GM19395 (cell line): ENCODE measurements at regions not wholly inside any gene's neighbourhood (a gene's known extent, or its start where the extent isn't known, plus 50 kb on each side); places are given as distances from the start of the nearest gene placed in this dataset.
"Not testable (repeated sequence)": the region's sequence is repeated elsewhere in the genome, so short reads cannot be mapped to it uniquely, and the experiment has no call there.

Experiments
- ATAC-seq: cut with Tn5 transposase; IDR thresholded peaks from one replicate; pipeline ENCODE4 v1.9.1; 2021; ENCODE audit warnings: mild to moderate bottlenecking, moderate library complexity; ENCODE audit not compliant: unreplicated experiment

GRCh38 chr5:110269478-110270142 is 456.9 kb downstream of the TMEM232 start:
- ATAC-seq, result no peak

DNA sequence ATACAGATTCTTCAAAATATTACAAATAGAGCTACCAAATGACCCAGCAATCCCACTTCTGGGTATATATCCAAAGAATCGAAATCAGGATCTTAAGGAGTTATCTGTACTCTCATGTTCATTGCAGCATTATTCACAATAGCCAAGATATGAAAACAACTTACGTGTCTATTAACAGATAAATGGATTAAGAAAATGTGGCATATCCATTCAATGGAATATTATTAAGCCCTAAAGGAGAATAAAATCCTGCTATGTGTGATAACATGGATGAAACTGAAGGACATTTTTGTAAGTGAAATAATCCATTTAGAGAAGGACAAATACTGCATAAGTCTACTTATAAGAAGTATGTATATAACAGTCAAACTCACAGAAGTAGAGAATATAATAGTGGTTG is 450.6 kb downstream of the TMEM232 start:
- no peak for ATAC-seq

GRCh38 chr5:110278449-110278848 is 448.0 kb downstream of the TMEM232 start:
- ATAC-seq, result not testable (repeated sequence)

GRCh38 chr5:110284121-110284520 is 442.4 kb downstream of the TMEM232 start:
- ATAC-seq, result not testable (repeated sequence)

DNA sequence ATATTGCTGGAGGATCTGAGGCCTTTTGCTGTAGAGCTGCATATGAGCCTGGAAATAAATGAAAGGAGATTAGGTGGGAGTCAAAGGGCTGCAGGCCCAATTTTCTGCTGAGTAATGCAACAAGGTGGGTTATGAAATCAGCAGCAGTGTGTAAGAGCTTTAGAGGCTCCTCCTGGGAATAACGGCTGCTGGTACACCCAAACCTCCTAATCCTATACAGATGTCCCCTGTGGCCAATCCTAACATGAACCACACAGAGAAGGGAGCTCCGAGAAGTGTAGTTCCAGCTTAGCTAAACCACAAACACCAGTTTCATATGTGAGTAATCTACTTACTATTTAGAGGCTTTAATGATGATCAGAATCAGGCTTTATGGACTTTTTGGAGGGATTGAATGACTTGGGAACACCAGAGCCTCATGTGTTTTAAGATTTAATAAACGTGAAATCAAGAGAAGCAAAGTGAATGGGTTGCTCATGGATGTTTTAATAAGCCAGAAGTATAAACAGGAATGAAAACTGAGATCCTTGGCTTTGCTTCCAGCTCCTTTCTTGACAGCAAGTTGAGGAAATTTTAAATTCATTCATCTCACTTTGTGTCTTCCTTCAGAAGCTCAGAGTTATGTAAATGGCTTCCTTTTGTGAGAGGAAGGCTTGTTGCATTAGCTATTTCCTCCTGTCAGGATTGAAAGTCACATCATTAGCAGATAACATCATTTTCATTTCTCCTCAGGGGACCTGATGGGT is 437.5 kb downstream of the TMEM232 start:
- ATAC-seq, result no peak

GRCh38 chr5:110289512-110289810 is 437.0 kb downstream of the TMEM232 start:
- no peak for ATAC-seq

DNA sequence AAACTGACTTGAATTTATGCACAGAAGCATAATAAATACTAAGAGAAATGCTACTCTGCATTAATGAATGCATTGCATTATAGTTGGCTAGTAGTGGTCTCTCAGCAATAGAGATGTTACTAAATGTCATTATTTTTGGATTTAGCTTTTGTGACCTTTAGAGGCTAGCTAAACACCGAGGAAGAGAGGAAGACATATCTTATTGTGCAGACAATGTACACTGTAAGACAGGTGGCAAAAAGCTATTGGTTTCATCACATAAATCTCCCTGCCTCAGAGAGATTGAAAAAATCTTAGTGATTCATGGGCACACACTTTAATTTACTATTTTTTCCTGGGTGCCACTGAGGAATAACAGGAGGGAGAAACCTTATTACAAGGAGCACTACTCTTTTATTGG is 435.9 kb downstream of the TMEM232 start:
- ATAC-seq, result no peak

- no peak for ATAC-seq
These were observed 432.2 kb downstream of the TMEM232 start for GRCh38 chr5:110294281-110294680.

- ATAC-seq, result no peak
These were observed 429.3 kb downstream of the TMEM232 start for GRCh38 chr5:110297152-110297670.

DNA sequence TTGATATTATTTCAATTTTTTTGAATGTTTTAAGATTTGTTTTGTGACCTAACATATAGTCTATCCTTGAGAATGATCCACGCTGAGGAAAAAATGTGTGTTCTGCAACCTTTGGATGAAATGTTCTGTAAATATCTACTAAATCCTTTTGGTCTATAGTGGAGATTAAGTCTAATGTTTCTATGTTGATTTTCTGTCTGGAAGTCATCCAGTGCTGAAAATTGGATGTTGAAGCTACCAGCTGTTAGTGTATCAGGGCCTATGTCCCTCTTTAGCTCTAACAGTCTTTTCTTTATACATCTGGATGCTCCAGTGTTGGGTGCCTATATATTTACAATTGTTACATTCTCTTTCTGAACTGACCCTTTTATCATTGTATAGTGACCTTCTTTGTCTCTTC is 422.3 kb downstream of the TMEM232 start:
- ATAC-seq, result no peak

- no peak for ATAC-seq
These were observed 419.8 kb downstream of the TMEM232 start for GRCh38 chr5:110306650-110307049.

DNA sequence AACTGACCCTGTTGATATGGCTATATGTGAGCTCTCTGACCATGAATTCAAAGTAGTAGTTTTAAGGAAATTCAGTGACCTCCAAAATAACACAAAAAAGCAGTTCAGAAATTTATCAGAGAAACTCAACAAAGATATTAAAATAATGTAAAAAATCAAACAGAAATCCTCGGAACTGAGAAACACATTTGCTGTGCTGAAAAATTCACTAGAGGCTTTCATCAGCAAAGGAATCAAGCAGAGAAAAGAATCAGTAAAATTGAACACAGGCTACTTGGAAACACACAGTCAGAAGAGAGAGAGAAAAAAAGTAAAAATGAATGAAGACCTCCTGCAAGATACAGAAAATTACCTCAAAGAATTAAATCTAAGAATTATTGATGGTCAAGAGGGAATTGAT is 417.2 kb downstream of the TMEM232 start:
- no peak for ATAC-seq

- ATAC-seq, result not testable (repeated sequence)
These were observed 409.9 kb downstream of the TMEM232 start for GRCh38 chr5:110316566-110316965.

GRCh38 chr5:110321117-110321516 is 405.4 kb downstream of the TMEM232 start:
- peak; percentile 61 for ATAC-seq

- no peak for ATAC-seq
These were observed 403.1 kb downstream of the TMEM232 start for GRCh38 chr5:110323357-110323756.

DNA sequence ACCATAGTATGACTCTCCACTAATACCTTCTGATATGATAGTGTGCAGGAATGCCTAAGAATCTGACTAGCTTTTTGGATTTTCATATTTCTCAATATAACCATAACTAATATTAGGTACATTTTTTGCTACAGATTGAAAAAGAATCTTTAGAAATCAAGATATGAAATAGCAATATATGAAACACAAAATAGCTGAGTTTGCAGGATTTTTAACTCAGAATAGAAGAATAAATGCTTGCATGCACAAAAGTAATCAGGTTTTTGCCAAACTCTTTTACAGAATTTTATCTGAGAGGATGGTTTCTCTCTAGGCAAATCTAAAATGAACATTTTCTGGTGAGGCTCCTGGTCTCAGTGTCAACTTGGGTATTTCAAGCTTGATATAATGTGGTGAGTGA is 402.6 kb downstream of the TMEM232 start:
- ATAC-seq, result no peak

DNA sequence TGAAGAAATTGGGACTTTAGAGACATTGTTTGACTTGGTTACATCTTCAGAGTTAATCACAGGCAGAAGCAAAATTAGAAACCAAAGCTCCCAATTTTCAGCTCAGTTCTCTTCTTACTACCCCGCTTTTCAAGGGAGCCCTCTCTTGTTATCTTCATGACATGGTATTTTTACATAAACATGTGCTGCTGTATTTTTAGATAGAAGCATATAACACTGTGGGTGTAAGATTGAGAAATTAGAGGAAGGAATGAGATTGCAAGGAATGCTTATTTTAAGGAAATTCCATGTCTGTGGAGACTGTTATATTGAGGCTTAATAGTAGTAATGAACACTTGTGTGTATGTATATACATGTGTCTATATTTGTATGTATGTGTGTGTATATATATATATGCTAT is 401.6 kb downstream of the TMEM232 start:
- no peak for ATAC-seq

- no peak for ATAC-seq
These were observed 396.4 kb downstream of the TMEM232 start for GRCh38 chr5:110329955-110330525.

DNA sequence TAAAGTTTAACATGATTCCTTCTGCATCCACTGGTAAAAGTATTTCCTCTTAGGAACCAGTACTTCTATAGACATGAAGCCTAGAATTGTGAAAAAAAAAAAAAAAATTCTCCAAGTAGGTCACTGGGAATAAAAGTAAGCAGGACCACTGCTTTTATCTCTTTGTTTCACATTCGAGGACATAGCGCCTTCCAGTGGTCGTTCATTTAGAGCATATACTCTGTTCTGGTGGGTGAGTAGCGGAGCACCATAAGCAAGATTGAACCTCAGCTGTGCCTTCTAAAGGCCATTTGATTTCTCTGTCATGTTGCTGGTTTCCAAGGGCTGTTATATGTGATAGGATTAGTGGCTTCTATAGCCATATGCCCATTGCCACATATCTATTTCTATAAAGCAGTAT is 393.1 kb downstream of the TMEM232 start:
- ATAC-seq, result no peak

- ATAC-seq, result no peak
These were observed 391.0 kb downstream of the TMEM232 start for GRCh38 chr5:110335361-110336066.

GRCh38 chr5:110338341-110339083 is 388.0 kb downstream of the TMEM232 start:
- no peak for ATAC-seq
